HG02642 (cell line): ENCODE measurements at regions not wholly inside any gene's neighbourhood (a gene's known extent, or its start where the extent isn't known, plus 50 kb on each side); places are given as distances from the start of the nearest gene placed in this dataset.
"Not testable (repeated sequence)": the region's sequence is repeated elsewhere in the genome, so short reads cannot be mapped to it uniquely, and the experiment has no call there.

Experiments used
- ATAC-seq: cut with Tn5 transposase; IDR thresholded peaks from one replicate; pipeline ENCODE4 v1.9.1; 2021; ENCODE audit warnings: mild to moderate bottlenecking; ENCODE audit not compliant: unreplicated experiment, poor library complexity

GRCh38 chr20:19867074-19867473, 109.0 kb downstream of the RIN2 start:
- no peak for ATAC-seq

DNA sequence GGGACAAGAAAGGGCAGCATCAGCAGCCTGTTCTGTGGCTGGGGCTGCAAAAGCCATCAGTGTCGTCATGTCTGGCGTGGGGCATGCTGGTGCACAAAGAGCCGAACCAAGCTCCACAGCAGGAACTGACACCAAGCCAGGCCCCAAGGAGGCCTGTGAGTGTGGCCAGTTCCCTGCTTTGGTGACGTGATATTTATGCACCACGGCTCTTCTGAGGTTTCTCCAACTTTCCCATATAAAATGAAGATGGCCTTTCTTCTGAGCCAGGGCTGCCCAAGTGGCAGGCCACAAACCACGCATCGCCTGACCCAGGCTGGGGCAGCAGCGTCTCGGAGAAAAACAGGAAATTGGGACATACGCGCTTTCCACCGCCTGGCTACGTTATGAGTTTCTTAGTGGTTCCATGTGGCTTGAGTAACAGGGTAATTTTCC, 109.9 kb downstream of the RIN2 start:
- no peak for ATAC-seq

GRCh38 chr20:19868441-19868840, 110.4 kb downstream of the RIN2 start:
- no peak for ATAC-seq

- no peak for ATAC-seq
Observed at GRCh38 chr20:19872001-19872400, 113.9 kb downstream of the RIN2 start.

GRCh38 chr20:19874040-19874727, 116.1 kb downstream of the RIN2 start:
- ATAC-seq, result no peak

GRCh38 chr20:19875376-19876221, 117.5 kb downstream of the RIN2 start:
- no peak for ATAC-seq

DNA sequence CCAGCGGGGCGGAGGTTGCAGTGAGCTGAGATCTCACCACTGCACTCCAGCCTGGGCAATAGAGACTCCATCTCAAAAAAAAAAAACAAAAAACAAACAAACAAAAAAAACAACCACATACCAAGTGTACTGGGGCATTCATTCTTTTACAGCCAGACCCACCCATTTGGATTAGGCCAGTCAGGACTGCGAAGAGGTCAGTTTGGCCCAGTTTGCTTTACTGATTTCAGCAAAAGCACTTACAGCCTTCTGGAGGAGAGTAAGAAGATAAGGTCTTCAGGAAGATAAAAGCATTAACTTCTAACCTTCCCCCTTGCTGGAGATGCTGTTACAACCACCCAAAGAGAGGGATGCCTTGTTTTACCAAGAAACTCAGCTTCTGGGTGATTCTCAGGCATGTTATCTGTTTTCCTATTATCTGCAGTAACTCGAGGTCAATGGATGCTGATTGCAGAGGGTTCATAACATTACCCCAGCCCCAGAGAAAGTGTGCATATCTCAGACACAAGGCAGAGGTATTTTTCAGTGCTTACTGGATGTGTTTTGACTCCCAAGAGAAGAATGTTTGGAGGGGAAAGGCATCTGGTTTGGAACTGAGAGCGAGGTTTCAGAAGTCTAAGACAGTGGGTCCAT, 118.9 kb downstream of the RIN2 start:
- no peak for ATAC-seq

DNA sequence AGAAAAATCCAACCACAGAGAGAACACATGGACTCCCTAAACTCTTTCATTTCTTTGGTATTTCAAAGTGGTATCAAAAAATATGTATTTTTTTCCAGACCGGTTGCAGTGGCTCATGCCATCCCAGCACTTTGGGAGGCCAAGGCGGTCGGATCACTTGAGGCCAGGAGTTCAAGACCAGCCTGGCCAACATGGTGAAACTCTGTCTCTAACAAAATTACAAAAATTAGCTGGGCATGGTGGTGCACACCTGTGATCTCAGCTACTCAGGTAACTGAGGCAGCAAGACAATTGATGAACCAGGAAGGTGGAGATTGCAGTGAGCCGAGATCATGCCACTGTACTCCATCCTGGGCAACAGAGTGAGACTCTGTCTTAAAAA, 121.8 kb downstream of the RIN2 start:
- not testable (repeated sequence) for ATAC-seq

DNA sequence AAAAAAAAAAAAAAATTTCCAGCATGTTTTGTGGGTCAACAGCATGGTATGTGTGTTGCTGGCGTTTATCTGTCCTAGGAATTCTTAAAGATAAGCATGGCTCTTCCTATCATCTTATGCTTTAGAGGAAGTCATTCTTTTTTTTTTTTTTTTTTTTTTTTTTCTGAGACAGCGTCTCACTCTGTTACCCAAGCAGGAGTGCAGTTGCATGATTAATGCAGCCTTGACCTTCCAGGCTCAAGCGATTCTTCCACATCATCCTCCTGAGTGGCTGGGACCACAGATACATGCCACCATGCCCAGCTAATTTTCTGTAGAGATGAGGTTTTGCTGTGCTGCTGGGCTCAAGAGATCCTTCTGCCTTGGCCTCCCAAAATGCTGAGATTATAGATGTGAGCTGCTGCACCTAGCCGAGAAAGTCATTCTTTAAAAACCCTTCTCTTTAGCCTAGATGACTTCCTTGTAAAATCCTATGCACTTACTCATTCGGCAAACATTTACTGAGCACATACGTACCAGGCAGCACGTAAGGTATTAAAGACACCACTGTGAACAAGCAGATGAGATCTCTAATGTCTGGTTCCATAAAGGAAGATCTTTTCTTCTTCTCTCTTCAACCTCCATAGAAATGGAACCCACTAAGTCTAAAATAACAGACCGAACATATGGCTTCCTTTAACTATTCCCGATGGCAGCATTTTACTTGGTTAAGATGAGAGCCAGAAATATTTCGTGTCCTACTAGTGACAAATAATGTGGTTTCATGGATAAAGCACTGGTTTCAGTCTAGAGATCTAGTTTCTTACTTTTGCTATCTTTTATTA, 122.4 kb downstream of the RIN2 start:
- no peak for ATAC-seq

- no peak for ATAC-seq
Observed at GRCh38 chr20:19881080-19881840, 123.2 kb downstream of the RIN2 start.

GRCh38 chr20:19881990-19882389, 123.9 kb downstream of the RIN2 start:
- ATAC-seq, result no peak

DNA sequence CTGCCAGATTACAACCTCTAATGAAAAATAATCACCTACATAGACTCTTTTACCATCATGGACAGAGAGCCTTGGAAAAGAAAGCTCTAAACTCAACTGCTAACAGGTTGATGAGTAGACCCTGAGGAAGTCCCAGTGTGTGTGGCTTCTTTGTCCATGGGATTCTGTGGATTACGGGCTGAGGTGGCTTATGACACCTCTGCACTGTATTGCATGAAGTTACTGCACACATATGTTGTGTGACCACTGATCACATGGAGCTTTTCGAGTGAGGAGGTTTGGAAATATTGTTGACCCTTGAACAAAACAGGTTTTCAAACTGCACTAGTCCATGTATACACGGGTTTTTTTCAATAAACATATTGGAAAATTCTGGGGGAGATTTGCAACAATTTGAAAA, 124.4 kb downstream of the RIN2 start:
- ATAC-seq, result no peak

GRCh38 chr20:19883501-19883900, 125.4 kb downstream of the RIN2 start:
- no peak for ATAC-seq

GRCh38 chr20:19885594-19885938, 127.5 kb downstream of the RIN2 start:
- ATAC-seq, result no peak

GRCh38 chr20:19885939-19886660, 128.0 kb downstream of the RIN2 start:
- no peak for ATAC-seq

GRCh38 chr20:19886661-19887288, 128.7 kb downstream of the RIN2 start:
- no peak for ATAC-seq

DNA sequence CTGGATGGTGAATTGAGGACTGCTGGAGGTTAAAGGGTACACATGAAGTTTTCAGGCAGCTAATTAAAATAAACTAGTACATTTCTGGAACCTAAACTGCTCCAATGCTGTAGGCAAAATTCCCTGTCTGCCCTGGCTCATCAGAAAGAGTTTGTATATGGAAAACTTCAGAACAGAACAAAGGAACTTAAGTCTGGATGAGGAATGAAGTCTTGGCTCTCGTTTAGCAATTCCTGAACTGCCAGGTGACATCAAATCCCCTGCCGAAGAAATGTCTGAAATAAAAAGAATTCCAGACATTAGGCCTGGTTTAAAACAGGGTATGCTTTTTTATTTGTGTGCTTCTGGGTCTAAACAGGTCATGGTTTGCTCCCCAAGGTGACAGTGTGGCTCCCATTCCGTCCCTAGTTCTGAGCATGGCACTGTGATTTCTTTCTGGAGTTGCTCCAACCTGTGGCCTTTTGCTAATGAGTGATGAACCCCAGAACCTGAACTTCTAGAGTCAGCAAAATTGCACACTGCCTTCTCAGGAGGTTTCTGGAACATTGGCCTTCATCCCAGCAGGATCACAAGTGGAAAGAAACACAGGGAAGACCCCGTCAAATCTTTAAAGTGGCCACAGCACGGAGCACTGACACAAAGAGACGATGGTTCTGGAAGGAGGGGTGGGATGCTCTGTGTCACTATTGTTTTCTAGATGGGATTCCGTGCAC, 129.4 kb upstream of the NAA20 start:
- no peak for ATAC-seq

DNA sequence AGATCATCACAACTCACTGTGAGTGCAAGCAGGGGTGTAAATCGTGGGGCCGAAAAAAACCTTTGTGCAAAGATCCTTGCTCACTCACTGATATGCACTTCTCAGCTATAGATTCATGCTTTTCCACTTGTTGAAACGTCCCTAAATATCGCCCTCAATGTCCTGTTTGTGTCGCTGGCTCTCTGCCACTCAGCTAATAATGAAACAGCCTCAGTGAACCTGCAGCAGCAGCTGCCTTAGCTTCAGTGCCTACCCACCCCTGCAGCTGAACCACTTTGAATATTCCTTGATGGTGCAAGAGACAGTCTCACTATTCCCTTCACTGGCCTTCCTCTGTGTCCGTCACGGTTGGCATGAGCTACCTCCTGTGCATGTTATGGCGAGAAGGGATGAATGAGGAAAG, 128.9 kb upstream of the NAA20 start:
- no peak for ATAC-seq
